K562 (cell line): ENCODE measurements at regions not wholly inside any gene's neighbourhood (a gene's known extent, or its start where the extent isn't known, plus 50 kb on each side); places are given as distances from the start of the nearest gene placed in this dataset.

Source experiments
- ATAC-seq: fragments of 200-7000 bp; cut with Tn5 transposase; 3 replicates; pipeline ENCODE4 v1.9.1; 2020; ENCODE audit warnings: moderate library complexity
- BruUV-seq: library from RNA; stranded (reverse); fragments of 400-500 nt; replicated peaks from 2 replicates; lab custom pipeline; 2021; lab: Mats Ljungman, UMichigan
- CTCF ChIA-PET: fragments of 300-600 bp; formaldehyde crosslinking; extraction: SDS; loops from one replicate; lab custom pipeline; 2021; ENCODE audit warnings: low intra/inter-chr PET ratio; lab: Yijun Ruan, JAX
- POLR2A ChIA-PET: fragments of 300-600, 350-650 bp; sonication (Branson Sonifier 250); formaldehyde crosslinking; extraction: SDS; loops from one replicate; lab custom pipeline; 2021; ENCODE audit warnings: antibody characterized with exemption, inconsistent platforms; lab: Yijun Ruan, JAX
- DNase-seq, 4 experiments: peaks; one replicate each; pipeline versions ENCODE4 v3.0.0 to v3.0.0-alpha.2; 2011 to 2018; ENCODE audit warnings: low spot score in 3 of 4, mixed read lengths in 3 of 4; ENCODE audit errors: extremely low read depth in 1 of 4
- FAIRE-seq: peaks from 2 replicates; lab custom pipeline; 2011; peaks lifted over from hg19 to GRCh38; lab: Jason Lieb, UNC
- H2AFZ ChIP-seq: 2 replicates; pipeline ENCODE4 v1.6.0; 2011; ENCODE audit warnings: low read depth, low read length, control low read depth, inconsistent platforms
- H3K27ac ChIP-seq: fragments of 200-600 bp; 3 replicates; pipeline ENCODE4 v1.8.0; 2011; ENCODE audit warnings: low read depth, mild to moderate bottlenecking, control low read depth, inconsistent platforms, low read length, moderate library complexity, mixed read lengths; ENCODE audit errors: extremely low read depth
- H3K27me3 ChIP-seq, 2 experiments: fragments of 300-600 bp in 1 of 2; 2 replicates in 1 of 2; 3 replicates in 1 of 2; pipeline versions ENCODE4 v1.6.0 to v1.8.0; 2011; ENCODE audit warnings: inconsistent platforms in 2 of 2, low read length in 2 of 2, mild to moderate bottlenecking in 1 of 2, mixed read lengths in 1 of 2, moderate library complexity in 1 of 2; ENCODE audit not compliant: control insufficient read depth in 2 of 2, insufficient read depth in 2 of 2
- H3K36me3 ChIP-seq: fragments of 300-600 bp; 3 replicates; pipeline ENCODE4 v1.8.0; 2011; ENCODE audit warnings: mild to moderate bottlenecking, low read length, inconsistent platforms; ENCODE audit not compliant: control insufficient read depth, insufficient read depth
- H3K4me1 ChIP-seq, 2 experiments: fragments of 200-600 bp in 1 of 2; replicated peaks in 1 of 2; 2 replicates in 1 of 2; 3 replicates in 1 of 2; pipeline versions ENCODE4 v1.5.1 to v1.8.0; 2011; ENCODE audit warnings: inconsistent platforms in 2 of 2, low read length in 2 of 2, mild to moderate bottlenecking in 1 of 2, mixed read lengths in 1 of 2, moderate library complexity in 1 of 2; ENCODE audit not compliant: control insufficient read depth in 2 of 2, insufficient read depth in 2 of 2
- H3K4me2 ChIP-seq: 2 replicates; pipeline ENCODE4 v1.6.1; 2011; ENCODE audit warnings: low read length, control low read depth, inconsistent platforms, mixed read lengths; ENCODE audit not compliant: insufficient read depth
- H3K4me3 ChIP-seq: fragments of 200-600 bp; sonication (generic), shearing (Covaris generic); 2 replicates; pipeline ENCODE4 v1.5.1; 2016; ENCODE audit warnings: control low read depth, inconsistent platforms
- H3K79me2 ChIP-seq: fragments of 200-600 bp; 3 replicates; pipeline ENCODE4 v1.8.0; 2011; ENCODE audit warnings: low read length, inconsistent platforms; ENCODE audit not compliant: control insufficient read depth, insufficient read depth
- H3K9ac ChIP-seq, 2 experiments: 2 replicates each; pipeline versions ENCODE4 v1.6.0 to v1.6.1; 2011; ENCODE audit warnings: low read depth in 2 of 2, low read length in 2 of 2, control low read depth in 1 of 2, inconsistent platforms in 1 of 2, mild to moderate bottlenecking in 1 of 2, mixed read lengths in 1 of 2; ENCODE audit not compliant: insufficient read depth in 1 of 2
- H3K9me1 ChIP-seq: one replicate; pipeline ENCODE4 v1.6.0; 2011; ENCODE audit warnings: inconsistent platforms, mild to moderate bottlenecking, low read length, moderate library complexity; ENCODE audit not compliant: control insufficient read depth, insufficient read depth
- H3K9me3 ChIP-seq: replicated peaks from 2 replicates; pipeline ENCODE4 v1.5.1; 2011; ENCODE audit warnings: low read depth, low read length, inconsistent platforms; ENCODE audit not compliant: control insufficient read depth, insufficient read depth
- H4K20me1 ChIP-seq: replicated peaks from 2 replicates; pipeline ENCODE4 v1.6.1; 2011; ENCODE audit warnings: low read length, inconsistent platforms, mixed read lengths; ENCODE audit not compliant: control insufficient read depth, insufficient read depth
- CTBP1 ChIP-seq: fragments of 450-650 bp; IDR thresholded peaks from 2 replicates; pipeline ENCODE4 v1.6.1; 2016; ENCODE audit warnings: borderline replicate concordance
- HDAC8 ChIP-seq: fragments of 450-650 bp; IDR thresholded peaks from 2 replicates; pipeline ENCODE4 v1.6.1; 2016; ENCODE audit warnings: mild to moderate bottlenecking, missing genetic modification characterization, moderate library complexity, missing compliant biosample characterization
- HSF4 ChIP-seq: fragments of 250-450 bp; sonication (Bioruptor Pico); IDR thresholded peaks from 2 replicates; pipeline ENCODE4 v2.1.2; 2022; ENCODE audit warnings: mild to moderate bottlenecking, moderate library complexity, borderline replicate concordance
- KDM4B ChIP-seq, 2 experiments: fragments of 450-650 bp in 1 of 2; sonication (generic) in 1 of 2; IDR thresholded peaks; 2 replicates each; pipeline ENCODE4 v1.6.1; 2016 to 2017; ENCODE audit warnings: borderline replicate concordance in 2 of 2, antibody characterized with exemption in 1 of 2, low read depth in 1 of 2, mild to moderate bottlenecking in 1 of 2
- ZSCAN32 ChIP-seq: fragments of 450-650 bp; formaldehyde crosslinking; IDR thresholded peaks from 2 replicates; pipeline ENCODE4 v1.4.0; 2020; ENCODE audit warnings: mild to moderate bottlenecking, moderate library complexity
- WGBS: fragments of 100-300 bp; shearing (Covaris generic); methylation state at CpG from one replicate; pipeline ENCODE4 v1.1.6; 2016; ENCODE audit warnings: low coverage, mixed read lengths; ENCODE audit not compliant: insufficient coverage; ENCODE audit errors: missing lambda C conversion rate; 5-methylcytosine and 5-hydroxymethylcytosine counted together
- in situ Hi-C: fragments of 300-500 bp; cut with MboI; formaldehyde crosslinking; loops from 4 replicates; pipeline ENCODE4 v1.15.0; 2018; ENCODE audit warnings: inconsistent platforms, mixed read lengths
- intact Hi-C: fragments of 100-400 bp; cut with micrococcal nuclease; formaldehyde crosslinking; loops from 2 replicates; pipeline ENCODE4 v1.14.2; 2022
- TF ChIP-seq, protein P1 (sequence below): fragments of 250-450 bp; sonication (Bioruptor Pico); IDR thresholded peaks from 2 replicates; pipeline ENCODE4 v1.5.0; 2021

GRCh38 chr7:68833422-68833821, 764.9 kb upstream of the AUTS2 start:
- TF ChIP-seq CTBP1 (no peak), KDM4B (IDR thresholded peaks at IDR 0.05; ENCODE audit: borderline replicate concordance in 2 of 2, low read depth in 1 of 2) (no peak), HSF4 (no peak), HDAC8 (tag) (no peak)
- TF ChIP-seq, protein P1, sequence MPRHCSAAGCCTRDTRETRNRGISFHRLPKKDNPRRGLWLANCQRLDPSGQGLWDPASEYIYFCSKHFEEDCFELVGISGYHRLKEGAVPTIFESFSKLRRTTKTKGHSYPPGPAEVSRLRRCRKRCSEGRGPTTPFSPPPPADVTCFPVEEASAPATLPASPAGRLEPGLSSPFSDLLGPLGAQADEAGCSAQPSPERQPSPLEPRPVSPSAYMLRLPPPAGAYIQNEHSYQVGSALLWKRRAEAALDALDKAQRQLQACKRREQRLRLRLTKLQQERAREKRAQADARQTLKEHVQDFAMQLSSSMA (CRISPR knock-in tag), result no peak
- H3K9me3 ChIP-seq, result no peaks in the 10 kb centered on the region
- H3K27me3 ChIP-seq, result no peaks in the 10 kb centered on the region; a peak in 1 of 5 replicates
- H3K79me2 ChIP-seq, result no peaks in the 10 kb centered on the region
- BruUV-seq, result no TSS peak
- POLR2A ChIA-PET, result no interaction called here
- intact Hi-C loops (no loop called here), in situ Hi-C loops (no loop called here)
- H2AFZ ChIP-seq, result no peak overlapping the region
- WGBS, result 0% methylated on average over 4 of the region's 4 CpGs
- ATAC-seq (no peak), FAIRE-seq (no peak), DNase-seq (no peak)
- no peak overlapping the region for H3K9ac ChIP-seq
- CTCF ChIA-PET, result no interaction called here
- H3K36me3 ChIP-seq, result no peaks in the 10 kb centered on the region
- H3K4me2 ChIP-seq, result no peak overlapping the region
- no peak overlapping the region for H3K27ac ChIP-seq
- H4K20me1 ChIP-seq, result no peaks in the 10 kb centered on the region
- H3K9me1 ChIP-seq, result no peaks in the 10 kb centered on the region
- H3K4me3 ChIP-seq, result no peak overlapping the region
- H3K4me1 ChIP-seq, result no peaks in the 10 kb centered on the region

GRCh38 chr7:68839014-68839413, 759.3 kb upstream of the AUTS2 start:
- intact Hi-C loops (no loop called here), in situ Hi-C loops (no loop called here)
- Histone ChIP-seq H3K36me3 (no peaks in the 10 kb centered on the region), H3K27me3 (peaks cover 4 to 22% of the 10 kb centered on the region in 2 experiments; a peak in 4 of 5 replicates), H3K27ac (no peak overlapping the region), H3K9ac (no peak overlapping the region), H3K79me2 (no peaks in the 10 kb centered on the region), H3K9me1 (no peaks in the 10 kb centered on the region), H3K9me3 (no peaks in the 10 kb centered on the region), H3K4me2 (no peak overlapping the region), H2AFZ (no peak overlapping the region), H3K4me1 (no peaks in the 10 kb centered on the region), H4K20me1 (no peaks in the 10 kb centered on the region), H3K4me3 (no peak overlapping the region)
- 3% methylated on average over 9 of the region's 9 CpGs for WGBS
- ATAC-seq (no peak), DNase-seq (no peak), FAIRE-seq (no peak)
- no TSS peak for BruUV-seq
- CTCF ChIA-PET, result no interaction called here
- POLR2A ChIA-PET, result no interaction called here
- no peak for TF ChIP-seq ZSCAN32 (CRISPR knock-in tag)
